Vagina (tissue), 2 donors: ENCODE measurements at regions not wholly inside any gene's neighbourhood (a gene's known extent, or its start where the extent isn't known, plus 50 kb on each side); places are given as distances from the start of the nearest gene placed in this dataset.

ENCODE experiments used
- POLR2A ChIP-seq, 2 donors: fragments of 450-650 bp; IDR thresholded peaks; one replicate each; pipeline ENCODE4 v1.6.1; 2017; ENCODE audit warnings: antibody characterized with exemption in 2 of 2, mild to moderate bottlenecking in 2 of 2, moderate library complexity in 2 of 2
- POLR2AphosphoS5 ChIP-seq, 2 donors: sonication (generic); formaldehyde crosslinking; IDR thresholded peaks; one replicate each; pipeline ENCODE4 v1.9.0; 2017; ENCODE audit warnings: antibody characterized with exemption in 2 of 2, mild to moderate bottlenecking in 2 of 2, low read depth in 1 of 2; ENCODE audit not compliant: insufficient read depth in 1 of 2
- TF ChIP-seq, protein P1 (sequence below), 3 experiments: fragments of 450-650 bp in 2 of 3; fragments of 200-600 bp in 1 of 3; sonication (generic) in 1 of 3; IDR thresholded peaks; one replicate each; pipeline ENCODE4 v1.5.1; 2017 to 2019; ENCODE audit warnings: antibody characterized with exemption in 3 of 3, mild to moderate bottlenecking in 2 of 3, moderate library complexity in 2 of 3

DNA sequence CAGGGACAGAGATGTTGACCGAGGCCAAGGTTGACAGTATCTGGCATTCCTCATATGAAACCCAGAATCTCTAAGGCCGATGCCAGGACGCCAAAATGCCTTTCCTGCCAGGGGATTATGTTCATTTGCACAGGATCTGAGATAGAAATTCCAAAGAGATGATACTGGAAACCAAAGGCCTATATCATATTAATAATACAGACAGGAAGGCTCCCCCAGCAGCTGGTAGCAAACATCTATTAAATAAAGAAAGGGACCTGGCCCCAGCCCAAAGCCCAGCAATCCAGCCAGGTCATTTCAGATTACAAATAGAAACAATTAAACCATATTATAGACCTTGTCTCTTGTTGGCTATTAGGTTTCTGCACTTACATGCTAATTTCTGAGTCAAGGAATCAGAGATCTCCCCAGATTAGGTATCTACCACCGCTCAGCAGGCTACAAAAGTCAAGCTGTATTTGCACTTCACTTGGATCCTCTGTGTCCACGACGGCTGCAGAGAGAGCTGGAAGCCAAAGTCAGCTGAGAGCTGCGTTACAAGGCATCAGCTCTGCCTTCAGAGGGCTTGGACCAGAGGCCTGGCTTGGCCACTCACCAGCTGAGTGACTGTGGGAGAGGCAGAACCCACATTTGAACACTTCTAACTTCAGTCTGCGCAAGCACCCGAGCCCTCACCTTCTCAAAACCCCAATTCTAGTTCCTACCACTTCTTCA lies 269.3 kb upstream of the SIX2 start:
- TF ChIP-seq, protein P1, sequence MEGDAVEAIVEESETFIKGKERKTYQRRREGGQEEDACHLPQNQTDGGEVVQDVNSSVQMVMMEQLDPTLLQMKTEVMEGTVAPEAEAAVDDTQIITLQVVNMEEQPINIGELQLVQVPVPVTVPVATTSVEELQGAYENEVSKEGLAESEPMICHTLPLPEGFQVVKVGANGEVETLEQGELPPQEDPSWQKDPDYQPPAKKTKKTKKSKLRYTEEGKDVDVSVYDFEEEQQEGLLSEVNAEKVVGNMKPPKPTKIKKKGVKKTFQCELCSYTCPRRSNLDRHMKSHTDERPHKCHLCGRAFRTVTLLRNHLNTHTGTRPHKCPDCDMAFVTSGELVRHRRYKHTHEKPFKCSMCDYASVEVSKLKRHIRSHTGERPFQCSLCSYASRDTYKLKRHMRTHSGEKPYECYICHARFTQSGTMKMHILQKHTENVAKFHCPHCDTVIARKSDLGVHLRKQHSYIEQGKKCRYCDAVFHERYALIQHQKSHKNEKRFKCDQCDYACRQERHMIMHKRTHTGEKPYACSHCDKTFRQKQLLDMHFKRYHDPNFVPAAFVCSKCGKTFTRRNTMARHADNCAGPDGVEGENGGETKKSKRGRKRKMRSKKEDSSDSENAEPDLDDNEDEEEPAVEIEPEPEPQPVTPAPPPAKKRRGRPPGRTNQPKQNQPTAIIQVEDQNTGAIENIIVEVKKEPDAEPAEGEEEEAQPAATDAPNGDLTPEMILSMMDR (IDR thresholded peaks at IDR 0.05) = no peak
- TF ChIP-seq POLR2A (IDR thresholded peaks at IDR 0.05) (no peak), POLR2AphosphoS5 (IDR thresholded peaks at IDR 0.05; ENCODE audit: insufficient read depth in 1 of 2, low read depth in 1 of 2) (no peak)
